GM19238 (cell line): ENCODE measurements at regions not wholly inside any gene's neighbourhood (a gene's known extent, or its start where the extent isn't known, plus 50 kb on each side); places are given as distances from the start of the nearest gene placed in this dataset.
A peak's percentile ranks its signal among the peaks of the same experiment; 100 is the strongest.

ENCODE experiments used
- DNase-seq: peaks from one replicate; pipeline ENCODE4 v3.0.0; 2011; ENCODE audit warnings: low spot score; ENCODE audit not compliant: insufficient read length

DNA sequence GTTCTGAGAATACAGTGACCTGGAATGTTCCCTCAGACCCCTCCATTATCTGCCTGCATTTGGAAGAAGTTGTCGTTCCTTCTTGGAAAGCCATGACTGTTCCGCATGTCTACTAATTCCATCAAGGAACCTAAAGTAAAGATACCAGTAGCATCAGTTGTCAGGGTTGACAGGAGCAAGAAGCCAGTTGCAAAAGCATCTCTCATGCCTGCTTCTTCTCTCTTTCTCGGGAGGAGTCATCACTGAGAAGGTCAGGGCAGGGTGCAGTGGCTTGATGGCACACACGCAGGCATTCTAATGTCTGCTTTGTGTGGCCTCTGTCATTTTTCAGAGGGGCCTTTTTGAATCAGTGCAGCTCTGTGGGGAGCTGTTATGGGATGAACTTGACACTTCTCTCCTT is 276.6 kb upstream of the TPM1 start:
- no peak for DNase-seq

DNA sequence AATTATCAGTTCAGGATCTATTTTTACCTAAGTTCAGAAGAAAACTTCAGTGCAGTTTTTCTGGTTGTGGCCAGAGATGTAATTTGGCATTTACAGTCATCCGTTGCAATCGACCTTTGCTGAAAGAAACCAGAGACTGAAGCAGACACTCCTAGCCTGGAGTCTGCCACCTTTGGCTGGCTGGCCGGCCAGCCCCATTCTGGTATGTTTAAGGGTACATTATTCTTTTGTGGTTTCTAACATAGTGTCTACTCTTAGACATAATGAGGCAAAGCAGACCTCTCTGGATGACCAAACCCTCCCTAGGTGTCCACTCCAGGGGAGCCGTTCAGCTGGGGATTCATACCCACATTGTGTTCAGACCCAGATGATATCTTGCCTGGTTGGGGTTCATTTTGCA is 275.9 kb upstream of the TPM1 start:
- no peak for DNase-seq

GRCh38 chr15:62769604-62770003 is 272.9 kb upstream of the TPM1 start:
- no peak for DNase-seq

DNA sequence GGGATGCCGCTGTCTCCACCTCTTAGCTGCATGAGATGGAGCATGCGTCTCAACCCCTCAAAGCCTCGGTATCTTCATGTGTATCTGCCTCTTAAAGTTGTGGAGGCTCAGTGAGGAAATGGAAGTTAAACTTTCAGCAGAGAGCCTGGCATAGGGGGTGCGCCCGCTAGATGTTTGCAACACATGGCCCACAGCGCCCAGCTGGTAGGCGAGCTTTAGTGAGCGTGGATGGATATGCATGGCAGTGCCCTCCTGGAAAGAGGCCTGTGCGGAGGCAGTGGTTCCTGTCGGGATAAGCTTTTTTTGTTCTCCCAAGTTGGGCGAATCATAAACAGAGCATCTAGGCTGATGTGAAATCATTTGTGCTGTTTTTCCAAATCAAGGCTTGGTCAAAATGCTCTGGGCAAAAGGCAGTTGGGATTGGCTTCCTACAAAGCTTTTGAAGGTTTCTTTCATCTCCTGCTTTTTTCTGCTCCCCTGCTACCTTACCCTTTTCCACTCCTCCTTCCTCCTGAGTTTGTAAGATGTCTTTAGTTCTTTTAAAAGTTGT is 272.4 kb upstream of the TPM1 start:
- no peak for DNase-seq

GRCh38 chr15:62770752-62771151 is 271.8 kb upstream of the TPM1 start:
- DNase-seq = no peak

DNA sequence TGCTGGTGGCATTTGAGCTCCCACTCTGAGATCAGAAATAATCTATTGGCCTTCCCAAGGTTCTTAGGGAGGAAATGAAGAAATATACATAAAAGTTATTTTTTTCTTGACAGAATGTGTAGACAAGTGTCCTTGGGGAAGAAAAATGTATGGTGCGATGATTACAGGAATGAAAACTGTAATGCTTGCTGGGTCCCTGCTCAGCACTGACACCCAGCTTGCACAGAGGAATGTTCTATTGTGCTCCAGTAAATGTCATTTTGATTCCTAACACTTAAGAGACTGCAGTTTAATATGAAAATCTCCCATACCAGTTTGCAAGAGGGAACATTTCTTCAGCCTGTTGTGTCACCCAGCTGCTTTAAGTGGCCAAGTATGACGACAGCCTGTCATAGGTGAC is 271.3 kb upstream of the TPM1 start:
- no peak for DNase-seq

GRCh38 chr15:62773369-62774165 is 269.0 kb upstream of the TPM1 start:
- DNase-seq = no peak

DNA sequence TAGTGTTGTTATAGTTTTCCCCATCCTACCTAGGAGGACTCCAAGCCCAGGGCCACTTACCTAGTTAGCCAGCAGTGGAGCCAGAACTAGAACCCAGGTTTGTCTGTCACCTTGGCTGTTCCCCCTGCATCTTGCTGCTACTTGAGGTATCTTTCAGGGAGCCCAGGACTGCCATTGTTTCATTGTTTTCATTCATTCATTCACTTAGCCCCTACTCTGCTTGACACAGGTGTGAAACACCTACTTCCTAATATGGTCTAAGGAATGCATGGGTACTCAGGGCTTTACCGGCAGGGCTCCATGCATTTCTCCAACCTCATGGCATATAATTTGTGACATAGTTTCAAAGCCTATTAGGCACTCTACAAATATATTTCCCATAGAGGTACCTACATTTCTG is 266.6 kb upstream of the TPM1 start:
- DNase-seq = no peak

- DNase-seq = no peak
Observed at GRCh38 chr15:62777671-62778070, 264.9 kb upstream of the TPM1 start.

DNA sequence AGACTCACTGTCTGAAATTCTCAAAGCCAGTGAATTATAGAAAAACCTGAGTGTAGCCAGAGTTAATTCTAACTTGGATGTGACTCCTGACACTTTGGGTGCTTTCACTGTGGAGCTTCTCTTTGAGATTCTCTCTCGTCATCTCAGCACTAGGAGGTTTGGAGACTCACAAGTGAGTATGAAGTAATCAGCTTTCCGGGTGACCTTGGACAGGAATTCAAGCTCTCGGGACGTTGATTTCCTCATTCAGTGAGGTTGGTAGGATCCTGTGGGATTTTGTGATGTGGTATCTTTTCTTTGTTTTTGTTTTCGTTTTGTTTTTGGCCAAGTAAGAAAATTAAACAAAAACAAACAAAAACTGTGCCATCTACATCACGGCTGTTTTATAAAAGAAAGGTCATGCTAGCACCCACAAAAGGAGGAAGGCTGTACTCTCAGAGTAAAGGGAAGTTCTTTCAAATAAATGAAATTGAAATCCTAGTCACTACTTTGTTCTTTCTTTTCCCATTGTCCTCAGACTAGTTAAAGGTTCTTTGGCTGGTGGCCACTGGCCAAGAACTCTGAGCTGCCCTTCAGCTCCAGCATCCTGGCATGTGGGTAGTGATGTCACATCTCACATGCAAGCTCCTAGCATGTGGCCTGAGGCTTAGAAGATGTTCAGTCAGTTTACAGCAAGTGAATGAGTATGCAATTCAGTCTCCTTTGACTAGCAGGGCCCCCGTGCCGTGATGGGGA is 263.3 kb upstream of the TPM1 start:
- DNase-seq = no peak

DNA sequence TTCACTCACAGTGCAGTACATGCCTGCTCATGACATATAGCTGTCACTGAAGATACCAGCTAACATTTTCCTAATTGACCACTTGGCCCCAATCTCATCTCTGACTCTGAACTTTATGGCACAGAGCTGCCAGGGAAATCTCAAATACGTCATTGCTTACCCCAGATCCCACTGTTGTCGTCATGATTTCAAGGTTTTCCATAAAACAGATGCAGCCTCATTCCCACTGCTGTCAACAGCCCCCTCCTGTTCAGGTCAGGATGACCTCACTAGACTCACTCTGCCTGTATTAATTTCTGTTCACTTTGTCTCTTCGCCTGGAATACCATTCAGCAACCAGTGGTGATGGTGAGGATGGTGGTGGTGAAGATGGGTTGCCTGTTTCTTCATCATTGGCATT is 262.6 kb upstream of the TPM1 start:
- no peak for DNase-seq

- no peak for DNase-seq
Observed at GRCh38 chr15:62781081-62781497, 261.5 kb upstream of the TPM1 start.

DNA sequence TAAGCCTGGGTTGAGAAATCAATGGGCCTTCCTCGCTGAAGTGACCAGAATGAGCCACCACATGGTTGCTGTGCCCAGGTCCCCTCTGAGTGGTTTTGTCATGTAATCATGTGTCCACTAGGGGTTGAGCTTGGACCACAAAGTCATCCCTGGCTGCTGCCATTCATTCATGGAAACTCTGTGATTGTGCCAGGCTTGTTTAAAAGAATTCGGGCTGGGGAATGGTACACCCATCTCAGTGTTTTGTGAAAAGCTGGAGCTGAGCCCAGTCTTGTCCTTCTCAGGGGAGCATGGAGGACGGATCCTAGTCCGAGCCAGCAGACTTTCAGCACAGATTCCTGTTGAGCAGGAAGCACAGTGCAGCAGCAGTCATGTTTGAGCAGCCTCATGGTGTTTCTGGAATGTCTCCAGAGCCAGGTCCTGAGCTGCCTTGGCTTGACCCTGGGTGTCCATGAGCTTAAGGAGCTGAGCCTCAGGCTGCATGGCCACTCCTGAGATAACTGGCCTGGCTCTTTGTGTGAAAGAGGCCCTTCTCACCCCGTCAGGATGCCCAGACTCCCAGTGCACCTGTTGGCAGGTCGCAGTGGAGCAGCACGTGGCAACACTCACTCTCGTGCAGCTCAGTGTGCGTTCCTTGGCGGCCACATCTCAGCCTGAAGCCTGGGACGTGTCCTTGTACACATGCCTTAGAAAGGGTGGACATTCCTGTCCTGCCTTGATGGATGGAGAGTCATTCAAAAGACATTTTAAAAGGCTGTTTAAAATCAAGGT is 260.3 kb upstream of the TPM1 start:
- peak; percentile 6 for DNase-seq

GRCh38 chr15:62782896-62783295 is 259.7 kb upstream of the TPM1 start:
- DNase-seq = no peak

- no peak for DNase-seq
Observed at GRCh38 chr15:62783303-62783957, 259.1 kb upstream of the TPM1 start.

GRCh38 chr15:62785881-62786828 is 256.4 kb upstream of the TPM1 start:
- no peak for DNase-seq

- DNase-seq = no peak
Observed at GRCh38 chr15:62787401-62787800, 255.1 kb upstream of the TPM1 start.

GRCh38 chr15:62788224-62788623 is 254.3 kb upstream of the TPM1 start:
- no peak for DNase-seq

DNA sequence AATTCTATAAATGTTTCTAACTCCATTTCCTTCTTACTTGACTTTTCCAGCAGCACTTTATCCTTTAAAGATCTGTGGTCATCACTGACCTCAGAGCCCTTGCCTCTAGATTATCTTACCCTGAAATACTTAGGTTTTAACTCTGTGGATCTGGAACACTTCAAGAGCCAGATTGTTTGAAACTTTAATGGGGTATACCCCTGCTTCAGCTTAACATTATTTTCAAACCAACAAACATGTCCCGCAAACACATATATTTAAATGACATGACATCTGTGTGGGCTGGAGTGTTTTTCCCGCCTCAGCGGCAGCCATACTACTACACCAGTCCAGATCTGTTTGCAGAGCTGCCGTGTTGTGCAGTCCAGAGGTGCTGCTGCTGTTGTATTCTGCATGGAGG is 252.0 kb upstream of the TPM1 start:
- no peak for DNase-seq

DNA sequence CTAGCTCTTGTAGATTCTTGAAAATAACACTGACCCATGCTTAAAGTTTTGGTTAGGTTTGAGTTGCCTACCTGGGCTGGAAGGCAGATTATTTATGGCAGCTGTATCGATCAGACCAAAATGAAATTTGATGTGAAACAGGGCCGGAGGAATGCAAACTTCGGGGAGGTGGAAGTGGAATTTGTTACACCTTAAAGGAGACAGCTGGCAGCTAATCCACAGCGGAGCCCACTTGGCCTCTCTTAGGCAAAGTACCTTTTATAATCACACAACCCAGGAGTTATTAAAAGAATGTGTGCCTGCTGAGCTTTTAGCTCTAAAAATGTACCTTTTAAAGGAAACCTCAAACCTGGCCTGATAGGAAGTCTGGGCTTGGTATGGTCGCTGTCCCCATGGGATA is 250.9 kb upstream of the TPM1 start:
- DNase-seq = no peak
